GM12878 (cell line): ENCODE measurements at regions not wholly inside any gene's neighbourhood (a gene's known extent, or its start where the extent isn't known, plus 50 kb on each side); places are given as distances from the start of the nearest gene placed in this dataset.

ENCODE experiments used
- ATAC-seq: fragments of 200-7000 bp; cut with Tn5 transposase; 3 replicates; pipeline ENCODE4 v1.9.1; 2020; ENCODE audit warnings: mild to moderate bottlenecking, moderate library complexity
- BruUV-seq: library from RNA; stranded (reverse); fragments of 400-500 nt; replicated peaks from 2 replicates; lab custom pipeline; 2021; lab: Mats Ljungman, UMichigan
- CTCF ChIA-PET: fragments of 300-600 bp; sonication (Branson Sonifier 250); formaldehyde crosslinking; extraction: SDS; loops from one replicate; lab custom pipeline; 2021; ENCODE audit warnings: inconsistent platforms; lab: Yijun Ruan, JAX
- POLR2A ChIA-PET: fragments of 350-600 bp; formaldehyde crosslinking; extraction: SDS; loops from one replicate; lab custom pipeline; 2021; ENCODE audit warnings: inconsistent platforms; lab: Charles Lee
- RAD21 ChIA-PET: fragments of 300-600 bp; sonication (Branson Sonifier 250); formaldehyde crosslinking; loops from one replicate; lab custom pipeline; 2023; ENCODE audit warnings: antibody characterized with exemption; ENCODE audit not compliant: unreplicated experiment; lab: Charles Lee
- SMC1A ChIA-PET: fragments of 300-600 bp; sonication (Branson Sonifier 250); formaldehyde crosslinking; loops from one replicate; lab custom pipeline; 2023; ENCODE audit not compliant: unreplicated experiment, uncharacterized antibody; lab: Charles Lee
- DNase-seq: peaks from one replicate; pipeline ENCODE4 v3.0.0-alpha.2; 2011; ENCODE audit warnings: low read depth, low spot score
- FAIRE-seq: peaks from 3 replicates; lab custom pipeline; 2011; peaks lifted over from hg19 to GRCh38; lab: Jason Lieb, UNC
- H2AFZ ChIP-seq: 2 replicates; pipeline ENCODE4 v1.6.0; 2011; ENCODE audit warnings: low read depth, low read length, control low read depth; ENCODE audit not compliant: control insufficient read depth
- H3K27ac ChIP-seq: 2 replicates; pipeline ENCODE4 v1.5.1; 2011; ENCODE audit warnings: control low read depth; ENCODE audit not compliant: control insufficient read depth, insufficient read depth
- H3K27me3 ChIP-seq, 2 experiments: replicated peaks in 1 of 2; 2 replicates each; pipeline versions ENCODE4 v1.6.0 to v1.6.1; 2011; ENCODE audit warnings: low read length in 1 of 2; ENCODE audit not compliant: control insufficient read depth in 2 of 2, insufficient read depth in 2 of 2
- H3K36me3 ChIP-seq, 2 experiments: 2 replicates each; pipeline ENCODE4 v1.5.1; 2011; ENCODE audit warnings: low read length in 1 of 2; ENCODE audit not compliant: control insufficient read depth in 2 of 2, insufficient read depth in 2 of 2
- H3K4me1 ChIP-seq: 2 replicates; pipeline ENCODE4 v1.6.1; 2011; ENCODE audit warnings: mild to moderate bottlenecking, low read length, moderate library complexity, mixed read lengths; ENCODE audit not compliant: control insufficient read depth, insufficient read depth
- H3K4me2 ChIP-seq: 2 replicates; pipeline ENCODE4 v1.6.0; 2011; ENCODE audit warnings: control low read depth; ENCODE audit not compliant: control insufficient read depth, insufficient read depth
- H3K4me3 ChIP-seq: fragments of 200-600 bp; sonication (generic); 2 replicates; pipeline ENCODE4 v1.5.1; 2016
- H3K79me2 ChIP-seq: 2 replicates; pipeline ENCODE4 v1.6.0; 2011; ENCODE audit warnings: low read length; ENCODE audit not compliant: control insufficient read depth, insufficient read depth
- H3K9ac ChIP-seq: 2 replicates; pipeline ENCODE4 v1.8.0; 2011; ENCODE audit warnings: low read length, control low read depth, mixed read lengths; ENCODE audit not compliant: control insufficient read depth, insufficient read depth
- H3K9me3 ChIP-seq: replicated peaks from 3 replicates; pipeline ENCODE4 v1.5.1; 2011; ENCODE audit warnings: mild to moderate bottlenecking, low read length; ENCODE audit not compliant: control insufficient read depth, insufficient read depth
- H4K20me1 ChIP-seq: 2 replicates; pipeline ENCODE4 v1.6.0; 2011; ENCODE audit not compliant: control insufficient read depth, insufficient read depth
- CBFB ChIP-seq: IDR thresholded peaks from 2 replicates; pipeline ENCODE4 v1.6.1; 2016; ENCODE audit warnings: antibody characterized with exemption, low read depth
- CHD2 ChIP-seq: IDR thresholded peaks from 2 replicates; pipeline ENCODE4 v1.6.1; 2011; ENCODE audit warnings: low read depth, low read length, improper control_type of control experiment, borderline replicate concordance
- EGR1 ChIP-seq, 2 experiments: IDR thresholded peaks; 1 replicate in 1 of 2; 2 replicates in 1 of 2; pipeline ENCODE4 v1.6.1; 2011 to 2012; ENCODE audit warnings: low read depth in 2 of 2, low read length in 2 of 2, borderline replicate concordance in 1 of 2, mild to moderate bottlenecking in 1 of 2, moderate library complexity in 1 of 2
- GABPA ChIP-seq: IDR thresholded peaks from 2 replicates; pipeline ENCODE4 v1.6.1; 2014; ENCODE audit warnings: antibody characterized with exemption, low read depth, mild to moderate bottlenecking, inconsistent platforms
- MEF2A ChIP-seq: IDR thresholded peaks from 2 replicates; pipeline ENCODE4 v1.6.1; 2011; ENCODE audit warnings: low read depth, mild to moderate bottlenecking, low read length, moderate library complexity; ENCODE audit not compliant: insufficient read depth
- POU2F2 ChIP-seq: IDR thresholded peaks from 3 replicates; pipeline ENCODE4 v1.6.1; 2011; ENCODE audit warnings: low read depth, mild to moderate bottlenecking, low read length, borderline replicate concordance
- SIN3A ChIP-seq: IDR thresholded peaks from 2 replicates; pipeline ENCODE4 v1.6.1; 2012; ENCODE audit warnings: low read depth, low read length, improper control_type of control experiment
- SMC3 ChIP-seq: IDR thresholded peaks from 2 replicates; pipeline ENCODE4 v1.6.1; 2011; ENCODE audit warnings: low read length, improper control_type of control experiment, borderline replicate concordance
- SUPT20H ChIP-seq: IDR thresholded peaks from 2 replicates; pipeline ENCODE4 v1.6.1; 2011; ENCODE audit warnings: low read depth, mild to moderate bottlenecking, low read length, moderate library complexity, borderline replicate concordance; ENCODE audit not compliant: control insufficient read depth
- WRNIP1 ChIP-seq: IDR thresholded peaks from 2 replicates; pipeline ENCODE4 v1.6.1; 2011; ENCODE audit warnings: low read depth, low read length, improper control_type of control experiment, borderline replicate concordance
- WGBS: methylation state at CpG from one replicate; pipeline ENCODE4 v1.1.6; 2016; ENCODE audit warnings: low lambda C conversion rate; ENCODE audit not compliant: insufficient replicate concordance, insufficient coverage; ENCODE audit errors: missing lambda C conversion rate; 5-methylcytosine and 5-hydroxymethylcytosine counted together
- in situ Hi-C: fragments of 300-500 bp; cut with MboI; formaldehyde crosslinking; loops from 9 replicates; pipeline ENCODE4 v1.14.3; 2018; ENCODE audit warnings: mixed read lengths
- intact Hi-C: fragments of 100-400 bp; cut with micrococcal nuclease; formaldehyde crosslinking; loops from one replicate; pipeline ENCODE4 v1.14.2; 2022; ENCODE audit not compliant: unreplicated experiment
- TF ChIP-seq, protein P1 (sequence below): fragments of 450-650 bp; IDR thresholded peaks from 2 replicates; pipeline ENCODE4 v1.6.1; 2017; ENCODE audit warnings: mild to moderate bottlenecking, moderate library complexity
- TF ChIP-seq, protein P2 (sequence below): IDR thresholded peaks from 2 replicates; pipeline ENCODE4 v1.6.1; 2011; ENCODE audit warnings: low read depth, mild to moderate bottlenecking, low read length, moderate library complexity, borderline replicate concordance; ENCODE audit errors: extremely low read depth
- TF ChIP-seq, protein P3 (sequence below): IDR thresholded peaks from 2 replicates; pipeline ENCODE4 v1.6.1; 2011; ENCODE audit warnings: borderline replicate concordance, low read depth, mild to moderate bottlenecking, moderate library complexity, mixed read lengths, low read length; ENCODE audit not compliant: insufficient read depth; ENCODE audit errors: extremely low read length
- TF ChIP-seq, protein P4 (sequence below): fragments of 450-650 bp; IDR thresholded peaks from 2 replicates; pipeline ENCODE4 v1.6.1; 2017; ENCODE audit warnings: antibody characterized with exemption, mild to moderate bottlenecking, moderate library complexity
- TF ChIP-seq, protein P5 (sequence below): IDR thresholded peaks from 2 replicates; pipeline ENCODE4 v1.6.1; 2012; ENCODE audit warnings: low read depth, low read length, improper control_type of control experiment

DNA sequence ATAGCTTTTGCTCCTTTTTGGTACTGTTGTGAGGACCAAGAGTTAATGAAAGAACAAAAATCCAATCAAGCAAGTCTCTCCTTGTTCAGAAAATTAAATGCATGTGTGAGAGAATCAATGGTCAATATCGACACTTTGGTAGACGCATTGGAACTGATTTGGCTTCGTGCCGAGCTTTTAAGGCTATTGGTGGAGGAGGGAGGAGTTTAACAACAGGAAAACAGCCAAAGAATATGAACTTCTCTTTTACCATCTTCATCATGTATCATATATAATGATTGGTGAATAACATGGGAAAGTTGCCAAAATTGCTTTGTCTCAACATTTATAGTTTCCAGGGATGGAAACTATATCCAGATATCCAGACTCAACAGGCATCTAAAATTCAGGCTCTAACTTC is 266.5 kb upstream of the CITED2 start:
- 38% methylated on average over 4 of the region's 4 CpGs for WGBS
- SMC1A ChIA-PET = interaction anchor here (1.2 kb wide), 1 partner anchor 239 kb away, joined by 4 read pairs; no protein-coding TSS in a partner anchor
- no peaks in the 10 kb centered on the region for H3K27me3 ChIP-seq
- TF ChIP-seq, protein P1, sequence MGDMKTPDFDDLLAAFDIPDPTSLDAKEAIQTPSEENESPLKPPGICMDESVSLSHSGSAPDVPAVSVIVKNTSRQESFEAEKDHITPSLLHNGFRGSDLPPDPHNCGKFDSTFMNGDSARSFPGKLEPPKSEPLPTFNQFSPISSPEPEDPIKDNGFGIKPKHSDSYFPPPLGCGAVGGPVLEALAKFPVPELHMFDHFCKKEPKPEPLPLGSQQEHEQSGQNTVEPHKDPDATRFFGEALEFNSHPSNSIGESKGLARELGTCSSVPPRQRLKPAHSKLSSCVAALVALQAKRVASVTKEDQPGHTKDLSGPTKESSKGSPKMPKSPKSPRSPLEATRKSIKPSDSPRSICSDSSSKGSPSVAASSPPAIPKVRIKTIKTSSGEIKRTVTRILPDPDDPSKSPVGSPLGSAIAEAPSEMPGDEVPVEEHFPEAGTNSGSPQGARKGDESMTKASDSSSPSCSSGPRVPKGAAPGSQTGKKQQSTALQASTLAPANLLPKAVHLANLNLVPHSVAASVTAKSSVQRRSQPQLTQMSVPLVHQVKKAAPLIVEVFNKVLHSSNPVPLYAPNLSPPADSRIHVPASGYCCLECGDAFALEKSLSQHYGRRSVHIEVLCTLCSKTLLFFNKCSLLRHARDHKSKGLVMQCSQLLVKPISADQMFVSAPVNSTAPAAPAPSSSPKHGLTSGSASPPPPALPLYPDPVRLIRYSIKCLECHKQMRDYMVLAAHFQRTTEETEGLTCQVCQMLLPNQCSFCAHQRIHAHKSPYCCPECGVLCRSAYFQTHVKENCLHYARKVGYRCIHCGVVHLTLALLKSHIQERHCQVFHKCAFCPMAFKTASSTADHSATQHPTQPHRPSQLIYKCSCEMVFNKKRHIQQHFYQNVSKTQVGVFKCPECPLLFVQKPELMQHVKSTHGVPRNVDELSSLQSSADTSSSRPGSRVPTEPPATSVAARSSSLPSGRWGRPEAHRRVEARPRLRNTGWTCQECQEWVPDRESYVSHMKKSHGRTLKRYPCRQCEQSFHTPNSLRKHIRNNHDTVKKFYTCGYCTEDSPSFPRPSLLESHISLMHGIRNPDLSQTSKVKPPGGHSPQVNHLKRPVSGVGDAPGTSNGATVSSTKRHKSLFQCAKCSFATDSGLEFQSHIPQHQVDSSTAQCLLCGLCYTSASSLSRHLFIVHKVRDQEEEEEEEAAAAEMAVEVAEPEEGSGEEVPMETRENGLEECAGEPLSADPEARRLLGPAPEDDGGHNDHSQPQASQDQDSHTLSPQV = no peak
- TF ChIP-seq, protein P2, sequence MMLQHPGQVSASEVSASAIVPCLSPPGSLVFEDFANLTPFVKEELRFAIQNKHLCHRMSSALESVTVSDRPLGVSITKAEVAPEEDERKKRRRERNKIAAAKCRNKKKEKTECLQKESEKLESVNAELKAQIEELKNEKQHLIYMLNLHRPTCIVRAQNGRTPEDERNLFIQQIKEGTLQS = no peak
- no peak for TF ChIP-seq POU2F2
- TF ChIP-seq MEF2A = no peak
- TF ChIP-seq CBFB = no peak
- no peak for TF ChIP-seq SIN3A
- no peak for TF ChIP-seq EGR1 (IDR thresholded peaks at IDR 0.05; ENCODE audit: borderline replicate concordance in 1 of 2, low read depth in 2 of 2, low read length in 2 of 2)
- no peak for TF ChIP-seq GABPA
- TF ChIP-seq, protein P3, sequence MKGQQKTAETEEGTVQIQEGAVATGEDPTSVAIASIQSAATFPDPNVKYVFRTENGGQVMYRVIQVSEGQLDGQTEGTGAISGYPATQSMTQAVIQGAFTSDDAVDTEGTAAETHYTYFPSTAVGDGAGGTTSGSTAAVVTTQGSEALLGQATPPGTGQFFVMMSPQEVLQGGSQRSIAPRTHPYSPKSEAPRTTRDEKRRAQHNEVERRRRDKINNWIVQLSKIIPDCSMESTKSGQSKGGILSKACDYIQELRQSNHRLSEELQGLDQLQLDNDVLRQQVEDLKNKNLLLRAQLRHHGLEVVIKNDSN = no peak
- TF ChIP-seq WRNIP1 = no peak
- TF ChIP-seq SMC3 = no peak
- TF ChIP-seq, protein P4, sequence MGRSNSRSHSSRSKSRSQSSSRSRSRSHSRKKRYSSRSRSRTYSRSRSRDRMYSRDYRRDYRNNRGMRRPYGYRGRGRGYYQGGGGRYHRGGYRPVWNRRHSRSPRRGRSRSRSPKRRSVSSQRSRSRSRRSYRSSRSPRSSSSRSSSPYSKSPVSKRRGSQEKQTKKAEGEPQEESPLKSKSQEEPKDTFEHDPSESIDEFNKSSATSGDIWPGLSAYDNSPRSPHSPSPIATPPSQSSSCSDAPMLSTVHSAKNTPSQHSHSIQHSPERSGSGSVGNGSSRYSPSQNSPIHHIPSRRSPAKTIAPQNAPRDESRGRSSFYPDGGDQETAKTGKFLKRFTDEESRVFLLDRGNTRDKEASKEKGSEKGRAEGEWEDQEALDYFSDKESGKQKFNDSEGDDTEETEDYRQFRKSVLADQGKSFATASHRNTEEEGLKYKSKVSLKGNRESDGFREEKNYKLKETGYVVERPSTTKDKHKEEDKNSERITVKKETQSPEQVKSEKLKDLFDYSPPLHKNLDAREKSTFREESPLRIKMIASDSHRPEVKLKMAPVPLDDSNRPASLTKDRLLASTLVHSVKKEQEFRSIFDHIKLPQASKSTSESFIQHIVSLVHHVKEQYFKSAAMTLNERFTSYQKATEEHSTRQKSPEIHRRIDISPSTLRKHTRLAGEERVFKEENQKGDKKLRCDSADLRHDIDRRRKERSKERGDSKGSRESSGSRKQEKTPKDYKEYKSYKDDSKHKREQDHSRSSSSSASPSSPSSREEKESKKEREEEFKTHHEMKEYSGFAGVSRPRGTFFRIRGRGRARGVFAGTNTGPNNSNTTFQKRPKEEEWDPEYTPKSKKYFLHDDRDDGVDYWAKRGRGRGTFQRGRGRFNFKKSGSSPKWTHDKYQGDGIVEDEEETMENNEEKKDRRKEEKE = no peak
- no peak for TF ChIP-seq CHD2
- no peak for TF ChIP-seq SUPT20H
- TF ChIP-seq, protein P5, sequence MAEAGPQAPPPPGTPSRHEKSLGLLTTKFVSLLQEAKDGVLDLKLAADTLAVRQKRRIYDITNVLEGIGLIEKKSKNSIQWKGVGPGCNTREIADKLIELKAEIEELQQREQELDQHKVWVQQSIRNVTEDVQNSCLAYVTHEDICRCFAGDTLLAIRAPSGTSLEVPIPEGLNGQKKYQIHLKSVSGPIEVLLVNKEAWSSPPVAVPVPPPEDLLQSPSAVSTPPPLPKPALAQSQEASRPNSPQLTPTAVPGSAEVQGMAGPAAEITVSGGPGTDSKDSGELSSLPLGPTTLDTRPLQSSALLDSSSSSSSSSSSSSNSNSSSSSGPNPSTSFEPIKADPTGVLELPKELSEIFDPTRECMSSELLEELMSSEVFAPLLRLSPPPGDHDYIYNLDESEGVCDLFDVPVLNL = no peak

More for the DNA sequence above, 266.5 kb upstream of the CITED2 start:
- Histone ChIP-seq H3K4me1 (peaks cover 4% of the 10 kb centered on the region; the same call in 1 of the 2 replicates), H3K9ac (no peak overlapping the region), H3K36me3 (no peaks in the 10 kb centered on the region), H3K79me2 (no peaks in the 10 kb centered on the region), H3K4me2 (no peak overlapping the region), H3K4me3 (no peak overlapping the region), H2AFZ (no peak overlapping the region), H3K27ac (no peak overlapping the region), H3K9me3 (no peaks in the 10 kb centered on the region), H4K20me1 (no peaks in the 10 kb centered on the region)
- in situ Hi-C loops = no loop called here
- POLR2A ChIA-PET = no interaction called here
- BruUV-seq = no TSS peak
- ATAC-seq (no peak), DNase-seq (no peak), FAIRE-seq (no peak)
- CTCF ChIA-PET = no interaction called here
- intact Hi-C loops = no loop called here
- RAD21 ChIA-PET = interaction anchor here (1.0 kb wide), 1 partner anchor 267 kb away, joined by 4 read pairs; the partner anchor contains the start of gene CITED2
